ENCODE measurements at regions not wholly inside any gene's neighbourhood (a gene's known extent, or its start where the extent isn't known, plus 50 kb on each side); places are given as distances from the start of the nearest gene placed in this dataset.

DNA sequence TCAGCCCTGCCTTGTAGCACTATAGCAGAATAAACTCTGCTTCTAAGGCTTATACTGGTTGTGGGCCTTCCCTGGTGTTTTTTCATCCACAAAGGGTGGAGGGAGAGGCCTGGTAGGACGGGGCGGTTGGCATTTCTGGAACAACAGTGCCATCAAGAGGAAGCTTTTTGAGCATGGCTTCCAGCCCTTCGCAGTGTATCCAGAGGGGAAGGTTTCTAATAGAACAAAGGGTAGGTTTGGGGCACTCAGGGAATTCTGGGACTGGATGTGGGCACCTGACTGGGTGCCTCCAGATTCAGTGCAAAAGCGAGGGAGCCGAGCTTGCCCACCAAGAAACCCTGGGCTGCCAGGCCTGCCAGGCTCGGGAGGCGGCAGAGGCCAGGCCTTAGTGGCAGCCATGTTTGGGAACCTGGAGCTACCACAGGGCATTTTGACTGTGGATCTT lies 229.6 kb upstream of the AGTR2 start (continued):
- TF ChIP-seq, protein P1, sequence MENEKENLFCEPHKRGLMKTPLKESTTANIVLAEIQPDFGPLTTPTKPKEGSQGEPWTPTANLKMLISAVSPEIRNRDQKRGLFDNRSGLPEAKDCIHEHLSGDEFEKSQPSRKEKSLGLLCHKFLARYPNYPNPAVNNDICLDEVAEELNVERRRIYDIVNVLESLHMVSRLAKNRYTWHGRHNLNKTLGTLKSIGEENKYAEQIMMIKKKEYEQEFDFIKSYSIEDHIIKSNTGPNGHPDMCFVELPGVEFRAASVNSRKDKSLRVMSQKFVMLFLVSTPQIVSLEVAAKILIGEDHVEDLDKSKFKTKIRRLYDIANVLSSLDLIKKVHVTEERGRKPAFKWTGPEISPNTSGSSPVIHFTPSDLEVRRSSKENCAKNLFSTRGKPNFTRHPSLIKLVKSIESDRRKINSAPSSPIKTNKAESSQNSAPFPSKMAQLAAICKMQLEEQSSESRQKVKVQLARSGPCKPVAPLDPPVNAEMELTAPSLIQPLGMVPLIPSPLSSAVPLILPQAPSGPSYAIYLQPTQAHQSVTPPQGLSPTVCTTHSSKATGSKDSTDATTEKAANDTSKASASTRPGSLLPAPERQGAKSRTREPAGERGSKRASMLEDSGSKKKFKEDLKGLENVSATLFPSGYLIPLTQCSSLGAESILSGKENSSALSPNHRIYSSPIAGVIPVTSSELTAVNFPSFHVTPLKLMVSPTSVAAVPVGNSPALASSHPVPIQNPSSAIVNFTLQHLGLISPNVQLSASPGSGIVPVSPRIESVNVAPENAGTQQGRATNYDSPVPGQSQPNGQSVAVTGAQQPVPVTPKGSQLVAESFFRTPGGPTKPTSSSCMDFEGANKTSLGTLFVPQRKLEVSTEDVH (IDR thresholded peaks at IDR 0.05; ENCODE audit: low read depth, partially characterized antibody): no peak
- TF ChIP-seq, protein P2, sequence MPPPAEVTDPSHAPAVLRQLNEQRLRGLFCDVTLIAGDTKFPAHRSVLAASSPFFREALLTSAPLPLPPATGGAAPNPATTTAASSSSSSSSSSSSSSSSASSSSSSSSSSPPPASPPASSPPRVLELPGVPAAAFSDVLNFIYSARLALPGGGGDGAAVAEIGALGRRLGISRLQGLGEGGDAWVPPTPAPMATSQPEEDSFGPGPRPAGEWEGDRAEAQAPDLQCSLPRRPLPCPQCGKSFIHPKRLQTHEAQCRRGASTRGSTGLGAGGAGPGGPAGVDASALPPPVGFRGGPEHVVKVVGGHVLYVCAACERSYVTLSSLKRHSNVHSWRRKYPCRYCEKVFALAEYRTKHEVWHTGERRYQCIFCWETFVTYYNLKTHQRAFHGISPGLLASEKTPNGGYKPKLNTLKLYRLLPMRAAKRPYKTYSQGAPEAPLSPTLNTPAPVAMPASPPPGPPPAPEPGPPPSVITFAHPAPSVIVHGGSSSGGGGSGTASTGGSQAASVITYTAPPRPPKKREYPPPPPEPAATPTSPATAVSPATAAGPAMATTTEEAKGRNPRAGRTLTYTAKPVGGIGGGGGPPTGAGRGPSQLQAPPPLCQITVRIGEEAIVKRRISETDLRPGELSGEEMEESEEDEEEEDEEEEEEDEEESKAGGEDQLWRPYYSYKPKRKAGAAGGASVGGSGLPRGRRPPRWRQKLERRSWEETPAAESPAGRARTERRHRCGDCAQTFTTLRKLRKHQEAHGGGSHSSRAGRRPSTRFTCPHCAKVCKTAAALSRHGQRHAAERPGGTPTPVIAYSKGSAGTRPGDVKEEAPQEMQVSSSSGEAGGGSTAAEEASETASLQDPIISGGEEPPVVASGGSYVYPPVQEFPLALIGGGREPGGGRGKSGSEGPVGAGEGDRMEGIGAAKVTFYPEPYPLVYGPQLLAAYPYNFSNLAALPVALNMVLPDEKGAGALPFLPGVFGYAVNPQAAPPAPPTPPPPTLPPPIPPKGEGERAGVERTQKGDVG (CRISPR knock-in tag; IDR thresholded peaks at IDR 0.05): no peak
- no peak for TF ChIP-seq ZNF217 (IDR thresholded peaks at IDR 0.05)
- 0 out of 2 replicates have a peak, but pooled peaks have one; percentile 21 for TF ChIP-seq MEF2A (IDR thresholded peaks at IDR 0.05; ENCODE audit: insufficient read depth, low read depth, low read length)
- TF ChIP-seq CEBPB (IDR thresholded peaks at IDR 0.05; ENCODE audit: borderline replicate concordance in 1 of 2, low read depth in 2 of 2, low read length in 2 of 2): no peak; a peak in 1 of 4 replicates
- TF ChIP-seq CBFB (IDR thresholded peaks at IDR 0.05; ENCODE audit: low read depth): no peak
- TF ChIP-seq ZSCAN29 (IDR thresholded peaks at IDR 0.05): no peak
- no peak for TF ChIP-seq JUNB (IDR thresholded peaks at IDR 0.05)
- peak; percentile 29; the same call in 1 of the 2 replicates for TF ChIP-seq HCFC1 (IDR thresholded peaks at IDR 0.05; ENCODE audit: low read length)
- no peak for TF ChIP-seq NR2C1 (IDR thresholded peaks at IDR 0.05)
- no peak for TF ChIP-seq ATF7 (IDR thresholded peaks at IDR 0.05; ENCODE audit: low read depth)
- TF ChIP-seq DPF2 (IDR thresholded peaks at IDR 0.05): no peak
- TF ChIP-seq KDM1A (IDR thresholded peaks at IDR 0.05; ENCODE audit: borderline replicate concordance): no peak
- TF ChIP-seq, protein P3, sequence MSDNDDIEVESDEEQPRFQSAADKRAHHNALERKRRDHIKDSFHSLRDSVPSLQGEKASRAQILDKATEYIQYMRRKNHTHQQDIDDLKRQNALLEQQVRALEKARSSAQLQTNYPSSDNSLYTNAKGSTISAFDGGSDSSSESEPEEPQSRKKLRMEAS (IDR thresholded peaks at IDR 0.05; ENCODE audit: low read depth, low read length): no peak
- peak; percentile 66 for TF ChIP-seq SP1 (IDR thresholded peaks at IDR 0.05; ENCODE audit: low read depth, low read length)
- no peak for TF ChIP-seq RCOR1 (conservative IDR thresholded peaks at IDR 0.05; ENCODE audit: low read depth, low read length)
- no peak for TF ChIP-seq TCF7 (IDR thresholded peaks at IDR 0.05; ENCODE audit: borderline replicate concordance)
- TF ChIP-seq POLR2A (IDR thresholded peaks at IDR 0.05; ENCODE audit: low read depth, low read length): no peak
- TF ChIP-seq BACH1 (IDR thresholded peaks at IDR 0.05; ENCODE audit: borderline replicate concordance): no peak
- TF ChIP-seq, protein P4, sequence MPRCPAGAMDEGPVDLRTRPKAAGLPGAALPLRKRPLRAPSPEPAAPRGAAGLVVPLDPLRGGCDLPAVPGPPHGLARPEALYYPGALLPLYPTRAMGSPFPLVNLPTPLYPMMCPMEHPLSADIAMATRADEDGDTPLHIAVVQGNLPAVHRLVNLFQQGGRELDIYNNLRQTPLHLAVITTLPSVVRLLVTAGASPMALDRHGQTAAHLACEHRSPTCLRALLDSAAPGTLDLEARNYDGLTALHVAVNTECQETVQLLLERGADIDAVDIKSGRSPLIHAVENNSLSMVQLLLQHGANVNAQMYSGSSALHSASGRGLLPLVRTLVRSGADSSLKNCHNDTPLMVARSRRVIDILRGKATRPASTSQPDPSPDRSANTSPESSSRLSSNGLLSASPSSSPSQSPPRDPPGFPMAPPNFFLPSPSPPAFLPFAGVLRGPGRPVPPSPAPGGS (IDR thresholded peaks at IDR 0.05; ENCODE audit: borderline replicate concordance, insufficient read depth, low read depth, low read length, poor library complexity, severe bottlenecking): no peak
- TF ChIP-seq BHLHE40 (IDR thresholded peaks at IDR 0.05; ENCODE audit: borderline replicate concordance in 1 of 2, low read depth in 2 of 2, low read length in 1 of 2): no peak
- TF ChIP-seq RFX5 (IDR thresholded peaks at IDR 0.05; ENCODE audit: low read depth, low read length): no peak
- no peak for TF ChIP-seq SRF (IDR thresholded peaks at IDR 0.05; ENCODE audit: low read depth in 2 of 2, low read length in 2 of 2)
- TF ChIP-seq, protein P5, sequence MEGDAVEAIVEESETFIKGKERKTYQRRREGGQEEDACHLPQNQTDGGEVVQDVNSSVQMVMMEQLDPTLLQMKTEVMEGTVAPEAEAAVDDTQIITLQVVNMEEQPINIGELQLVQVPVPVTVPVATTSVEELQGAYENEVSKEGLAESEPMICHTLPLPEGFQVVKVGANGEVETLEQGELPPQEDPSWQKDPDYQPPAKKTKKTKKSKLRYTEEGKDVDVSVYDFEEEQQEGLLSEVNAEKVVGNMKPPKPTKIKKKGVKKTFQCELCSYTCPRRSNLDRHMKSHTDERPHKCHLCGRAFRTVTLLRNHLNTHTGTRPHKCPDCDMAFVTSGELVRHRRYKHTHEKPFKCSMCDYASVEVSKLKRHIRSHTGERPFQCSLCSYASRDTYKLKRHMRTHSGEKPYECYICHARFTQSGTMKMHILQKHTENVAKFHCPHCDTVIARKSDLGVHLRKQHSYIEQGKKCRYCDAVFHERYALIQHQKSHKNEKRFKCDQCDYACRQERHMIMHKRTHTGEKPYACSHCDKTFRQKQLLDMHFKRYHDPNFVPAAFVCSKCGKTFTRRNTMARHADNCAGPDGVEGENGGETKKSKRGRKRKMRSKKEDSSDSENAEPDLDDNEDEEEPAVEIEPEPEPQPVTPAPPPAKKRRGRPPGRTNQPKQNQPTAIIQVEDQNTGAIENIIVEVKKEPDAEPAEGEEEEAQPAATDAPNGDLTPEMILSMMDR (IDR thresholded peaks at IDR 0.05 in 2 of 3, conservative IDR thresholded peaks at IDR 0.05 in 1 of 3; ENCODE audit: control insufficient read depth in 2 of 3, extremely low read depth in 1 of 3, insufficient read depth in 1 of 3, low read depth in 3 of 3, low read length in 3 of 3): peak; percentile 17 to 70 (median 40); a peak in 5 of 6 replicates

Measured in GM12878 (cell line).